IPS-18a (cell line): ENCODE measurements at regions not wholly inside any gene's neighbourhood (a gene's known extent, or its start where the extent isn't known, plus 50 kb on each side); places are given as distances from the start of the nearest gene placed in this dataset.

ENCODE experiments used
- H3K27ac ChIP-seq: one replicate; pipeline ENCODE4 v1.5.1; 2013; ENCODE audit warnings: low read length
- H3K27me3 ChIP-seq: one replicate; pipeline ENCODE4 v1.6.1; 2013; ENCODE audit warnings: mild to moderate bottlenecking, low read length; ENCODE audit not compliant: control insufficient read depth, insufficient read depth
- H3K36me3 ChIP-seq: one replicate; pipeline ENCODE4 v1.6.1; 2013; ENCODE audit warnings: low read depth, low read length; ENCODE audit not compliant: control insufficient read depth
- H3K4me1 ChIP-seq: one replicate; pipeline ENCODE4 v1.6.1; 2013; ENCODE audit warnings: low read depth, low read length; ENCODE audit not compliant: control insufficient read depth
- H3K4me3 ChIP-seq: one replicate; pipeline ENCODE4 v1.5.1; 2013; ENCODE audit warnings: low read length
- H3K9ac ChIP-seq: one replicate; pipeline ENCODE4 v1.6.1; 2013; ENCODE audit warnings: mild to moderate bottlenecking, low read length, moderate library complexity
- H3K9me3 ChIP-seq: one replicate; pipeline ENCODE4 v1.6.1; 2013; ENCODE audit warnings: low read depth, low read length; ENCODE audit not compliant: control insufficient read depth

GRCh38 chr7:46480619-46481018 lies 559.5 kb upstream of the IGFBP3 start:
- no peaks in the 10 kb centered on the region for H3K36me3 ChIP-seq
- no peak overlapping the region for H3K4me3 ChIP-seq
- no peaks in the 10 kb centered on the region for H3K4me1 ChIP-seq
- no peak overlapping the region for H3K27ac ChIP-seq
- H3K9ac ChIP-seq = no peak overlapping the region
- H3K27me3 ChIP-seq = no peaks in the 10 kb centered on the region
- H3K9me3 ChIP-seq = no peaks in the 10 kb centered on the region

GRCh38 chr7:46479680-46480079 lies 558.6 kb upstream of the IGFBP3 start:
- Histone ChIP-seq H3K36me3 (no peaks in the 10 kb centered on the region), H3K9me3 (peaks cover 2% of the 10 kb centered on the region), H3K27ac (no peak overlapping the region), H3K4me3 (no peak overlapping the region), H3K9ac (no peak overlapping the region), H3K27me3 (no peaks in the 10 kb centered on the region), H3K4me1 (no peaks in the 10 kb centered on the region)

- H3K27me3 ChIP-seq = no peaks in the 10 kb centered on the region
- no peak overlapping the region for H3K27ac ChIP-seq
- H3K9me3 ChIP-seq = peaks cover 12% of the 10 kb centered on the region
- H3K9ac ChIP-seq = no peak overlapping the region
- H3K4me1 ChIP-seq = no peaks in the 10 kb centered on the region
- no peaks in the 10 kb centered on the region for H3K36me3 ChIP-seq
- H3K4me3 ChIP-seq = no peak overlapping the region
Measured at GRCh38 chr7:46478046-46478445, 557.0 kb upstream of the IGFBP3 start.

- H3K36me3 ChIP-seq = no peaks in the 10 kb centered on the region
- no peak overlapping the region for H3K27ac ChIP-seq
- H3K9ac ChIP-seq = no peak overlapping the region
- H3K4me3 ChIP-seq = no peak overlapping the region
- H3K4me1 ChIP-seq = no peaks in the 10 kb centered on the region
- H3K27me3 ChIP-seq = no peaks in the 10 kb centered on the region
- H3K9me3 ChIP-seq = peaks cover 72% of the 10 kb centered on the region
Measured at GRCh38 chr7:46468753-46469356, 547.8 kb upstream of the IGFBP3 start.

- Histone ChIP-seq H3K4me3 (no peak overlapping the region), H3K27me3 (no peaks in the 10 kb centered on the region), H3K27ac (no peak overlapping the region), H3K9ac (no peak overlapping the region), H3K36me3 (no peaks in the 10 kb centered on the region), H3K4me1 (no peaks in the 10 kb centered on the region), H3K9me3 (peaks cover 55% of the 10 kb centered on the region)
Measured at GRCh38 chr7:46463170-46463569, 542.1 kb upstream of the IGFBP3 start.

GRCh38 chr7:46461334-46461777 lies 540.3 kb upstream of the IGFBP3 start:
- no peak overlapping the region for H3K9ac ChIP-seq
- no peaks in the 10 kb centered on the region for H3K36me3 ChIP-seq
- H3K27me3 ChIP-seq = no peaks in the 10 kb centered on the region
- no peak overlapping the region for H3K27ac ChIP-seq
- no peak overlapping the region for H3K4me3 ChIP-seq
- no peaks in the 10 kb centered on the region for H3K4me1 ChIP-seq
- peaks cover 46% of the 10 kb centered on the region for H3K9me3 ChIP-seq

- Histone ChIP-seq H3K4me1 (no peaks in the 10 kb centered on the region), H3K9me3 (peaks cover 34% of the 10 kb centered on the region), H3K27me3 (no peaks in the 10 kb centered on the region), H3K9ac (no peak overlapping the region), H3K27ac (no peak overlapping the region), H3K4me3 (no peak overlapping the region), H3K36me3 (no peaks in the 10 kb centered on the region)
Measured at GRCh38 chr7:46459942-46460341, 538.9 kb upstream of the IGFBP3 start.

GRCh38 chr7:46454816-46455215 lies 533.7 kb upstream of the IGFBP3 start:
- no peaks in the 10 kb centered on the region for H3K4me1 ChIP-seq
- H3K9ac ChIP-seq = no peak overlapping the region

GRCh38 chr7:46452561-46453135 lies 531.6 kb upstream of the IGFBP3 start:
- H3K9me3 ChIP-seq = no peaks in the 10 kb centered on the region
- no peak overlapping the region for H3K4me3 ChIP-seq
- no peaks in the 10 kb centered on the region for H3K4me1 ChIP-seq
- H3K9ac ChIP-seq = no peak overlapping the region
- no peak overlapping the region for H3K27ac ChIP-seq
- no peaks in the 10 kb centered on the region for H3K27me3 ChIP-seq
- H3K36me3 ChIP-seq = no peaks in the 10 kb centered on the region

More at GRCh38 chr7:46454816-46455215, 533.7 kb upstream of the IGFBP3 start:
- H3K36me3 ChIP-seq = no peaks in the 10 kb centered on the region
- H3K27ac ChIP-seq = no peak overlapping the region
- no peaks in the 10 kb centered on the region for H3K27me3 ChIP-seq
- H3K9me3 ChIP-seq = no peaks in the 10 kb centered on the region
- H3K4me3 ChIP-seq = no peak overlapping the region

- no peak overlapping the region for H3K4me3 ChIP-seq
- no peaks in the 10 kb centered on the region for H3K27me3 ChIP-seq
- H3K27ac ChIP-seq = no peak overlapping the region
- no peaks in the 10 kb centered on the region for H3K9me3 ChIP-seq
- H3K36me3 ChIP-seq = no peaks in the 10 kb centered on the region
- no peak overlapping the region for H3K9ac ChIP-seq
- H3K4me1 ChIP-seq = no peaks in the 10 kb centered on the region
Measured at GRCh38 chr7:46451846-46452245, 530.8 kb upstream of the IGFBP3 start.

- no peaks in the 10 kb centered on the region for H3K27me3 ChIP-seq
- H3K9me3 ChIP-seq = no peaks in the 10 kb centered on the region
- H3K27ac ChIP-seq = no peak overlapping the region
- no peaks in the 10 kb centered on the region for H3K36me3 ChIP-seq
- H3K9ac ChIP-seq = no peak overlapping the region
- H3K4me3 ChIP-seq = no peak overlapping the region
- no peaks in the 10 kb centered on the region for H3K4me1 ChIP-seq
Measured at GRCh38 chr7:46450886-46451285, 529.8 kb upstream of the IGFBP3 start.

- no peaks in the 10 kb centered on the region for H3K36me3 ChIP-seq
- H3K4me3 ChIP-seq = no peak overlapping the region
- no peaks in the 10 kb centered on the region for H3K27me3 ChIP-seq
- no peak overlapping the region for H3K9ac ChIP-seq
- H3K27ac ChIP-seq = no peak overlapping the region
- H3K4me1 ChIP-seq = no peaks in the 10 kb centered on the region
- no peaks in the 10 kb centered on the region for H3K9me3 ChIP-seq
Measured at GRCh38 chr7:46450425-46450824, 529.4 kb upstream of the IGFBP3 start.
